ENCODE measurements at regions not wholly inside any gene's neighbourhood (a gene's known extent, or its start where the extent isn't known, plus 50 kb on each side); places are given as distances from the start of the nearest gene placed in this dataset.

DNA sequence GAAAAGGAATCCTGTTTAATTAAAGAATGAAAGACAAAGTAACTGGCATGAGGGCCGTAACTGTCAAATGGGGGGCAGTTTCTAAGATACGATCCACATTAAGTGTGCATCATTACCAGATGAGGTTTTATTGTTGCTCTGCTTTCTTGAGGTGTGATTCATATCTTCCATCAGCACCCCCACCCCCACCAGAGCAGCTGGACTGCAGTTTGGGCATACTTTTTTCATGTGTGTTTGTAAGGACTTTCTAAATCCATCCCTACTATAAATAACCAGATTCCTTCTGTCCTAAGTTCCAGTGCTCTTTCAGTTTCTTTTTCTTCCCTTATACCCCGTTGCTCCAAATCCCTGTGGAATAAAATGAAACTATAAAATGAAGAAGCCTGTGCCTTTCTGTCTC is 142.1 kb downstream of the CDCA7 start:
- TF ChIP-seq SUZ12 (IDR thresholded peaks at IDR 0.05; ENCODE audit: extremely low read depth, insufficient read depth, insufficient read length) (no peak), YY1 (IDR thresholded peaks at IDR 0.05; ENCODE audit: insufficient read depth, insufficient read length) (no peak), ZNF274 (IDR thresholded peaks at IDR 0.05; ENCODE audit: low read depth, low read length) (no peak)
- Histone ChIP-seq H3K4me1 (ENCODE audit: insufficient read depth, insufficient read length) (no peaks in the 10 kb centered on the region), H3K36me3 (ENCODE audit: insufficient read depth, insufficient read length, low read length) (no peaks in the 10 kb centered on the region), H3K4me3 (ENCODE audit: insufficient read length, low read depth) (no peak overlapping the region), H3K27me3 (ENCODE audit: insufficient read depth, insufficient read length) (no peaks in the 10 kb centered on the region), H3K9me3 (ENCODE audit: insufficient read depth, low read length) (peaks cover 15% of the 10 kb centered on the region), H3K9ac (ENCODE audit: insufficient read length, low read depth) (no peak overlapping the region)
- DNase-seq (ENCODE audit: low read depth, low spot score): no peak

DNA sequence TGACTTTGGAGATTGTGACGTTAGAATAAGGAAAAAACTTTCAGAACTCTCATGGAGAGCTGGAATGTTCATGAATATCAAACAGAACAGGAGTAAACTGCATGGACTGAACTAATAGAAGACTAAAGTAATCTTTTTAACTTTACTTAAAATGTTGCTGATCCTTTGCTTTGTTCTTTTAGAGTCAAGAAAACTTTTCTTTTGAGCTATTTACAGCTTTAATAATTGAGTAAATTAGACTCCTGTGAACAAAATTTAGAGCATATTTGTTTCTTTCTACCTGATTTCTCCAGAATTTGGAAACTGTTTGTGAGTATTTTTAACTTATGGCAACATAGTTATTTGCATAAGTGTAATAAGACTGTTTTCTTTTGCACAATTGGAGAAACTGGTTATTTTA is 146.3 kb downstream of the CDCA7 start:
- TF ChIP-seq YY1 (IDR thresholded peaks at IDR 0.05; ENCODE audit: insufficient read depth, insufficient read length): no peak
- no peak for TF ChIP-seq ZNF274 (IDR thresholded peaks at IDR 0.05; ENCODE audit: low read depth, low read length)
- no peak for TF ChIP-seq SUZ12 (IDR thresholded peaks at IDR 0.05; ENCODE audit: extremely low read depth, insufficient read depth, insufficient read length)
- no peak for DNase-seq (ENCODE audit: low read depth, low spot score)
- H3K4me1 ChIP-seq (ENCODE audit: insufficient read depth, insufficient read length): no peaks in the 10 kb centered on the region
- no peak overlapping the region for H3K4me3 ChIP-seq (ENCODE audit: insufficient read length, low read depth)
- H3K27me3 ChIP-seq (ENCODE audit: insufficient read depth, insufficient read length): no peaks in the 10 kb centered on the region
- H3K9me3 ChIP-seq (ENCODE audit: insufficient read depth, low read length): peaks cover 22% of the 10 kb centered on the region
- no peaks in the 10 kb centered on the region for H3K36me3 ChIP-seq (ENCODE audit: insufficient read depth, insufficient read length, low read length)
- H3K9ac ChIP-seq (ENCODE audit: insufficient read length, low read depth): no peak overlapping the region

DNA sequence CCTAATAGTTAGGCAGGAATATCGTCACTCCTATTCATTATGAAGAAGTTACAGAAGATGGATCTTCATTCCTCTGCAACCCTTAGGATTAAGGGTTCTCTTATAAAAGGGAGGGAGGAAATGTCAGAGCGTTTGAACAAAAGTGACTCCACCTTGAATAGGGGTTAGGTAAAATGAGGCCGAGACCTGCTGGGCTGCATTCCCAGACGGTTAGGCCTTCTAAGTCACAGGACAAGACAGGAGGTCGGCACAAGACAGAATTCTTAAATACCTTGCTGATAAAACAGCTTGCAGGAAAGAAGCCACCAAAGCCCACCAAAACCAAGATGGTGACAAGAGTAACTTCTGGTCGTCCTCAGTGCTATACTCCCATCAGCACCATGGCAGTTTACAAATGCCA is 147.6 kb downstream of the CDCA7 start:
- H3K27me3 ChIP-seq (ENCODE audit: insufficient read depth, insufficient read length): no peaks in the 10 kb centered on the region
- TF ChIP-seq ZNF274 (IDR thresholded peaks at IDR 0.05; ENCODE audit: low read depth, low read length) (no peak), YY1 (IDR thresholded peaks at IDR 0.05; ENCODE audit: insufficient read depth, insufficient read length) (no peak), SUZ12 (IDR thresholded peaks at IDR 0.05; ENCODE audit: extremely low read depth, insufficient read depth, insufficient read length) (no peak)

DNA sequence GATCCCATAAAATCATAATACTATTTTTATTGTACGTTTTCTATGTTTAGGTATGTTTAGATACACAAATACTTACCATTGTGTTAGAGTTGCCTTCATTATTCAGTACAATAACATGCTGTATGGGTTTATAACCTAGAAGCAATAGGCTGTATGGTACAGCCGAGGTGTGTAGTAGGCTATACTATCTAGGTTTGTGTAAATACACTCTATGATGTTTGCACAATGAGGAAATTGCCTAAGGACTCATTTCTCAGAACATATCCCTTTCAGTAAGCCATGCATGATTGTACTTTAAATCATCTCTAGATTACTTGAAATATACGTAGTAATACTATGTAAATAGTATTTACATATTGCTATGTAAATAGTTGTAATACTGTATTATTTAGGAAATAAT is 156.7 kb downstream of the CDCA7 start:
- TF ChIP-seq YY1 (IDR thresholded peaks at IDR 0.05; ENCODE audit: insufficient read depth, insufficient read length) (no peak), SUZ12 (IDR thresholded peaks at IDR 0.05; ENCODE audit: extremely low read depth, insufficient read depth, insufficient read length) (no peak)
- Histone ChIP-seq H3K4me3 (ENCODE audit: insufficient read length, low read depth) (no peak overlapping the region), H3K27me3 (ENCODE audit: insufficient read depth, insufficient read length) (no peaks in the 10 kb centered on the region), H3K9me3 (ENCODE audit: insufficient read depth, low read length) (0 out of 2 replicates have a peak, but pooled peaks cover 6% of the 10 kb centered on the region), H3K9ac (ENCODE audit: insufficient read length, low read depth) (no peak overlapping the region), H3K36me3 (ENCODE audit: insufficient read depth, insufficient read length, low read length) (no peaks in the 10 kb centered on the region), H3K4me1 (ENCODE audit: insufficient read depth, insufficient read length) (no peaks in the 10 kb centered on the region)
- no peak for DNase-seq (ENCODE audit: low read depth, low spot score)

More for the DNA sequence above, 147.6 kb downstream of the CDCA7 start:
- H3K4me1 ChIP-seq (ENCODE audit: insufficient read depth, insufficient read length): no peaks in the 10 kb centered on the region
- H3K36me3 ChIP-seq (ENCODE audit: insufficient read depth, insufficient read length, low read length): no peaks in the 10 kb centered on the region
- H3K9ac ChIP-seq (ENCODE audit: insufficient read length, low read depth): no peak overlapping the region
- DNase-seq (ENCODE audit: low read depth, low spot score): no peak
- H3K4me3 ChIP-seq (ENCODE audit: insufficient read length, low read depth): no peak overlapping the region
- H3K9me3 ChIP-seq (ENCODE audit: insufficient read depth, low read length): peaks cover 22% of the 10 kb centered on the region

DNA sequence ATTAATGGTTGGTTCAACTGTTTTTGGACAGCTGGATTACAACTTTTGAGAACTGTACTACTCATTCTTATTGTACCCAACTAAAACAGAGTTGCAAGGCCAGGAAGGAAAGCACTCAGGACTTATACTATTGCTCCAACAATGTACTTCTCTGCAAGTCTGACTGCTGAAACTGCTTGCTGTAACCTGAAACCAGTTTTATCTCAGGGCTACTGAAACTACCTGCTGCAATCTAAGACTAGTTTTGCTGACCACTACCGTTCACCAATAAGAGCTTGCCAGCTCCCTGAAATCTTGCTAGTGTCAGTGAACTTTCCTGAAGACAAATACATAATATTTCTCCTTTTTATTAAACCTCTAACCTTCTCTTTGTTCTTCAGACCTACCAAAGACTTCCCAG is 157.3 kb downstream of the CDCA7 start:
- no peaks in the 10 kb centered on the region for H3K27me3 ChIP-seq (ENCODE audit: insufficient read depth, insufficient read length)
- DNase-seq (ENCODE audit: low read depth, low spot score): no peak
- no peaks in the 10 kb centered on the region for H3K36me3 ChIP-seq (ENCODE audit: insufficient read depth, insufficient read length, low read length)
- H3K9me3 ChIP-seq (ENCODE audit: insufficient read depth, low read length): 0 out of 2 replicates have a peak, but pooled peaks cover 6% of the 10 kb centered on the region
- no peak overlapping the region for H3K9ac ChIP-seq (ENCODE audit: insufficient read length, low read depth)
- no peaks in the 10 kb centered on the region for H3K4me1 ChIP-seq (ENCODE audit: insufficient read depth, insufficient read length)
- H3K4me3 ChIP-seq (ENCODE audit: insufficient read length, low read depth): no peak overlapping the region
- TF ChIP-seq YY1 (IDR thresholded peaks at IDR 0.05; ENCODE audit: insufficient read depth, insufficient read length) (no peak), ZNF274 (IDR thresholded peaks at IDR 0.05; ENCODE audit: low read depth, low read length) (no peak), SUZ12 (IDR thresholded peaks at IDR 0.05; ENCODE audit: extremely low read depth, insufficient read depth, insufficient read length) (no peak)

DNA sequence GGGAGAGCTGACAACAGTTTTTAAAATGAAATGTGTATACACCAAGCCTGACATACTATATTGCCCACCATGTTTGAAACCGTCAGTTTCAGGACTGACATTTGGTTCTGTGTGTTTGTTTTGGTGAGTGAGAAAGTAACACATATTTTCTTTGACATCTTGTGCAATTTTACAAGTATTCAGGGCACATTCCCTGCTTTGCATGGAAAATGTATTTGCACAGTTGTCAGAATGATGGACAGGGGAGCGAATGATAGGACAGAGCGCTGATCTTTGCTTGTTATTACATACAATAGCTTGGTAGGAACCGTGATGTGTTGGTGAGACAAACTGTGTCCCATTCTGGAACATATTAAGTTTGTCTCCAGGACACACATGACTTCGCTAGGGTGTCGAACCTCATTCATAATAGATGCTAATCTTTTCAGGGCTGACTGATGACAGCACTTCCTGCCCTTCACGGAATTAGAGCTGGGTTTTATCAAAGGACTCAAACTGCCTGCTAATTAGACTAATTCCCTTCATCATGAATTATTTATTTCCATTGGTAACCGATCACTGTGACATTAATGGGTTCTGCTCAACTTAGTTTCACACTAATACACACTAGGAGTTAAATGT is 158.5 kb downstream of the CDCA7 start:
- Histone ChIP-seq H3K9ac (ENCODE audit: insufficient read length, low read depth) (no peak overlapping the region), H3K4me3 (ENCODE audit: insufficient read length, low read depth) (no peak overlapping the region), H3K4me1 (ENCODE audit: insufficient read depth, insufficient read length) (no peaks in the 10 kb centered on the region), H3K9me3 (ENCODE audit: insufficient read depth, low read length) (0 out of 2 replicates have a peak, but pooled peaks cover 6% of the 10 kb centered on the region), H3K36me3 (ENCODE audit: insufficient read depth, insufficient read length, low read length) (no peaks in the 10 kb centered on the region), H3K27me3 (ENCODE audit: insufficient read depth, insufficient read length) (no peaks in the 10 kb centered on the region)
- TF ChIP-seq ZNF274 (IDR thresholded peaks at IDR 0.05; ENCODE audit: low read depth, low read length): no peak
- TF ChIP-seq YY1 (IDR thresholded peaks at IDR 0.05; ENCODE audit: insufficient read depth, insufficient read length): no peak
- TF ChIP-seq SUZ12 (IDR thresholded peaks at IDR 0.05; ENCODE audit: extremely low read depth, insufficient read depth, insufficient read length): no peak
- no peak for DNase-seq (ENCODE audit: low read depth, low spot score)

DNA sequence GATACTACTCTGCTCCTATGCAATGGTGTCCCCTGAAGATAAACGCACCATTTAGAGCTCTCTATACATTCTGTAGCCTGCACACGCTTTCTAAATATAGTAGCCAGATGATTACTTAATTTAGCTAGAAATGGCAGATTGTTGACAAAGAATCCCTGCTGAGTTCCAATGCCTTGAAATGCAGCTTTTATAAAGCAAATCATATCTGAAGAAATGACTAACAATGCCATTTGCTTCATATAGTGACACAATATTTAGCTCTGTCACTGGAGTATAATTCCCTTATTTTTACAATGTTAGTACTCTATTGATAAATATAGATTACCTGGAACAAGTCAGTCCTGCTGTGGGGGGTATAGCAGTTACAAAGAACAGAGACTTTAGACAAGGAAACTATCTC is 166.2 kb downstream of the CDCA7 start:
- Histone ChIP-seq H3K9ac (ENCODE audit: insufficient read length, low read depth) (no peak overlapping the region), H3K9me3 (ENCODE audit: insufficient read depth, low read length) (no peaks in the 10 kb centered on the region), H3K27me3 (ENCODE audit: insufficient read depth, insufficient read length) (no peaks in the 10 kb centered on the region), H3K4me3 (ENCODE audit: insufficient read length, low read depth) (no peak overlapping the region), H3K36me3 (ENCODE audit: insufficient read depth, insufficient read length, low read length) (no peaks in the 10 kb centered on the region), H3K4me1 (ENCODE audit: insufficient read depth, insufficient read length) (no peaks in the 10 kb centered on the region)
- DNase-seq (ENCODE audit: low read depth, low spot score): no peak
- no peak for TF ChIP-seq SUZ12 (IDR thresholded peaks at IDR 0.05; ENCODE audit: extremely low read depth, insufficient read depth, insufficient read length)
- no peak for TF ChIP-seq ZNF274 (IDR thresholded peaks at IDR 0.05; ENCODE audit: low read depth, low read length)
- no peak for TF ChIP-seq YY1 (IDR thresholded peaks at IDR 0.05; ENCODE audit: insufficient read depth, insufficient read length)
